Mesendoderm (in vitro differentiated cells): ENCODE measurements at regions not wholly inside any gene's neighbourhood (a gene's known extent, or its start where the extent isn't known, plus 50 kb on each side); places are given as distances from the start of the nearest gene placed in this dataset.

Source experiments
- DNase-seq: peaks from one replicate; pipeline ENCODE4 v3.0.0; 2013
- H2AK5ac ChIP-seq: 2 replicates; pipeline ENCODE4 v1.6.1; 2013; ENCODE audit warnings: low read length, inconsistent platforms
- H2BK120ac ChIP-seq: 2 replicates; pipeline ENCODE4 v1.6.1; 2013; ENCODE audit warnings: low read depth, mild to moderate bottlenecking, low read length, moderate library complexity, mixed read lengths
- H2BK15ac ChIP-seq: replicated peaks from 2 replicates; pipeline ENCODE4 v1.6.1; 2013; ENCODE audit warnings: low read depth, mild to moderate bottlenecking, moderate library complexity
- H2BK5ac ChIP-seq: 2 replicates; pipeline ENCODE4 v1.6.1; 2013; ENCODE audit warnings: low read length, inconsistent platforms
- H3K18ac ChIP-seq: 2 replicates; pipeline ENCODE4 v1.6.1; 2013; ENCODE audit warnings: mild to moderate bottlenecking, low read length, mixed read lengths
- H3K23ac ChIP-seq: one replicate; pipeline ENCODE4 v1.6.1; 2013; ENCODE audit warnings: low read length
- H3K27ac ChIP-seq: 2 replicates; pipeline ENCODE4 v1.5.1; 2013; ENCODE audit warnings: low read depth, mild to moderate bottlenecking, inconsistent platforms, low read length, moderate library complexity
- H3K27me3 ChIP-seq: 2 replicates; pipeline ENCODE4 v1.6.1; 2013; ENCODE audit warnings: low read length, control low read depth, mild to moderate bottlenecking, inconsistent platforms; ENCODE audit not compliant: insufficient read depth, poor library complexity
- H3K36me3 ChIP-seq: 2 replicates; pipeline ENCODE4 v1.6.1; 2013; ENCODE audit warnings: low read length, inconsistent platforms; ENCODE audit not compliant: control insufficient read depth, insufficient read depth
- H3K4ac ChIP-seq: one replicate; pipeline ENCODE4 v1.6.1; 2013; ENCODE audit warnings: low read depth, mild to moderate bottlenecking, low read length, moderate library complexity
- H3K4me1 ChIP-seq: 2 replicates; pipeline ENCODE4 v1.6.1; 2013; ENCODE audit warnings: low read depth, low read length, inconsistent platforms; ENCODE audit not compliant: control insufficient read depth
- H3K4me2 ChIP-seq: 2 replicates; pipeline ENCODE4 v1.6.1; 2013; ENCODE audit warnings: low read length
- H3K4me3 ChIP-seq: 2 replicates; pipeline ENCODE4 v1.5.1; 2013; ENCODE audit warnings: mild to moderate bottlenecking, low read length
- H3K56ac ChIP-seq: one replicate; pipeline ENCODE4 v1.6.1; 2013; ENCODE audit warnings: low read length
- H3K79me1 ChIP-seq: 2 replicates; pipeline ENCODE4 v1.6.1; 2013; ENCODE audit warnings: low read length, inconsistent platforms
- H3K79me2 ChIP-seq: 2 replicates; pipeline ENCODE4 v1.6.1; 2013; ENCODE audit warnings: mild to moderate bottlenecking, low read length; ENCODE audit not compliant: control insufficient read depth, insufficient read depth
- H3K9ac ChIP-seq: 2 replicates; pipeline ENCODE4 v1.6.1; 2013; ENCODE audit warnings: low read length, inconsistent platforms
- H4K5ac ChIP-seq: one replicate; pipeline ENCODE4 v1.6.1; 2013; ENCODE audit warnings: low read length
- H4K8ac ChIP-seq: one replicate; pipeline ENCODE4 v1.6.1; 2013; ENCODE audit warnings: low read depth, mild to moderate bottlenecking, control low read depth, low read length, moderate library complexity
- WGBS: extraction: QIAGEN DNeasy Blood & Tissue Kit; methylation state at CpG from one replicate; pipeline ENCODE4 v1.1.7; 2013; ENCODE audit warnings: low lambda C conversion rate, missing lambda C conversion rate; ENCODE audit not compliant: insufficient coverage; ENCODE audit errors: extremely low coverage; 5-methylcytosine and 5-hydroxymethylcytosine counted together

- Histone ChIP-seq H2BK15ac (no peak overlapping the region), H3K18ac (no peak overlapping the region), H4K8ac (no peak overlapping the region), H4K5ac (no peak overlapping the region), H2BK120ac (no peak overlapping the region), H3K27ac (no peak overlapping the region), H3K79me1 (no peaks in the 10 kb centered on the region), H3K23ac (no peak overlapping the region), H3K79me2 (no peaks in the 10 kb centered on the region), H3K4me1 (no peaks in the 10 kb centered on the region), H3K56ac (no peak overlapping the region), H3K4me2 (no peak overlapping the region), H3K27me3 (no peaks in the 10 kb centered on the region), H3K36me3 (no peaks in the 10 kb centered on the region), H2AK5ac (no peak overlapping the region), H3K4me3 (no peak overlapping the region), H3K9ac (no peak overlapping the region), H2BK5ac (no peak overlapping the region), H3K4ac (no peak overlapping the region)
- DNase-seq, result no peak
- WGBS, result no CpG with 5 or more reads among the region's 13 CpGs
Observed at GRCh38 chr13:31035185-31035965, 102.9 kb downstream of the TEX26 start.

- Histone ChIP-seq H3K79me1 (no peaks in the 10 kb centered on the region), H3K27me3 (no peaks in the 10 kb centered on the region), H3K27ac (no peak overlapping the region), H2BK15ac (no peak overlapping the region), H2BK120ac (no peak overlapping the region), H3K23ac (no peak overlapping the region), H3K56ac (no peak overlapping the region), H3K79me2 (no peaks in the 10 kb centered on the region), H3K4me3 (no peak overlapping the region), H3K9ac (no peak overlapping the region), H2BK5ac (no peak overlapping the region), H3K18ac (no peak overlapping the region), H3K36me3 (no peaks in the 10 kb centered on the region), H3K4ac (no peak overlapping the region), H2AK5ac (no peak overlapping the region), H4K8ac (no peak overlapping the region), H3K4me2 (no peak overlapping the region), H3K4me1 (no peaks in the 10 kb centered on the region), H4K5ac (no peak overlapping the region)
- no peak for DNase-seq
- WGBS, result no CpG with 5 or more reads among the region's 13 CpGs
Observed at GRCh38 chr13:31032528-31033113, 100.2 kb downstream of the TEX26 start.

- Histone ChIP-seq H3K23ac (no peak overlapping the region), H3K27me3 (no peaks in the 10 kb centered on the region), H3K4me2 (no peak overlapping the region), H3K79me1 (no peaks in the 10 kb centered on the region), H3K4me1 (no peaks in the 10 kb centered on the region), H3K79me2 (no peaks in the 10 kb centered on the region), H3K56ac (no peak overlapping the region), H2AK5ac (no peak overlapping the region), H3K27ac (no peak overlapping the region), H3K36me3 (no peaks in the 10 kb centered on the region), H2BK5ac (no peak overlapping the region), H3K4ac (no peak overlapping the region), H2BK15ac (no peak overlapping the region), H3K18ac (no peak overlapping the region), H4K5ac (no peak overlapping the region), H3K4me3 (no peak overlapping the region), H4K8ac (no peak overlapping the region), H3K9ac (no peak overlapping the region), H2BK120ac (no peak overlapping the region)
- WGBS, result no CpG with 5 or more reads among the region's 6 CpGs
- no peak for DNase-seq
Observed at GRCh38 chr13:31031482-31031881, 99.0 kb downstream of the TEX26 start.

GRCh38 chr13:31029102-31029501 lies 96.6 kb downstream of the TEX26 start:
- H3K79me2 ChIP-seq, result no peaks in the 10 kb centered on the region
- no peak overlapping the region for H4K8ac ChIP-seq
- H2BK15ac ChIP-seq, result no peak overlapping the region
- no peak overlapping the region for H3K4me3 ChIP-seq
- H3K9ac ChIP-seq, result no peak overlapping the region
- no peak overlapping the region for H3K56ac ChIP-seq
- no peak overlapping the region for H4K5ac ChIP-seq
- no peak overlapping the region for H3K23ac ChIP-seq
- H3K79me1 ChIP-seq, result no peaks in the 10 kb centered on the region
- no peak overlapping the region for H3K18ac ChIP-seq
- H3K27ac ChIP-seq, result no peak overlapping the region
- no peak overlapping the region for H3K4me2 ChIP-seq
- no peaks in the 10 kb centered on the region for H3K27me3 ChIP-seq
- no peaks in the 10 kb centered on the region for H3K36me3 ChIP-seq
- no peak overlapping the region for H2BK120ac ChIP-seq
- DNase-seq, result peak; percentile 39
- H2AK5ac ChIP-seq, result no peak overlapping the region
- no peaks in the 10 kb centered on the region for H3K4me1 ChIP-seq
- H3K4ac ChIP-seq, result no peak overlapping the region
- WGBS, result no CpG with 5 or more reads among the region's 8 CpGs
- no peak overlapping the region for H2BK5ac ChIP-seq

- Histone ChIP-seq H2BK5ac (no peak overlapping the region), H3K4me3 (no peak overlapping the region), H3K4ac (no peak overlapping the region), H3K79me1 (no peaks in the 10 kb centered on the region), H3K4me1 (no peaks in the 10 kb centered on the region), H2BK120ac (no peak overlapping the region), H2AK5ac (no peak overlapping the region), H3K56ac (no peak overlapping the region), H3K23ac (no peak overlapping the region), H3K9ac (no peak overlapping the region), H4K8ac (no peak overlapping the region), H3K4me2 (no peak overlapping the region), H3K36me3 (no peaks in the 10 kb centered on the region), H4K5ac (no peak overlapping the region), H3K27me3 (no peaks in the 10 kb centered on the region), H2BK15ac (no peak overlapping the region), H3K27ac (no peak overlapping the region), H3K79me2 (no peaks in the 10 kb centered on the region), H3K18ac (no peak overlapping the region)
- DNase-seq, result no peak
- WGBS, result no CpG with 5 or more reads among the region's 4 CpGs
Observed at GRCh38 chr13:31027136-31027535, 94.7 kb downstream of the TEX26 start.
